Fibroblast of mammary gland (primary cell): ENCODE measurements at regions not wholly inside any gene's neighbourhood (a gene's known extent, or its start where the extent isn't known, plus 50 kb on each side); places are given as distances from the start of the nearest gene placed in this dataset.

Experiments
- DNase-seq: peaks from one replicate; pipeline ENCODE4 v3.0.0-alpha.2; 2010; ENCODE audit warnings: low read depth
- H3K4me3 ChIP-seq: 2 replicates; pipeline ENCODE4 v1.5.1; 2011; ENCODE audit warnings: low read depth, mild to moderate bottlenecking, low read length, moderate library complexity; ENCODE audit not compliant: control insufficient read depth
- TF ChIP-seq, protein P1 (sequence below): conservative IDR thresholded peaks from 2 replicates; pipeline ENCODE4 v1.5.1; 2011; ENCODE audit warnings: low read depth, low read length, inconsistent platforms; ENCODE audit not compliant: control insufficient read depth, insufficient read depth

- H3K4me3 ChIP-seq: no peak overlapping the region
- DNase-seq: no peak
- TF ChIP-seq, protein P1, sequence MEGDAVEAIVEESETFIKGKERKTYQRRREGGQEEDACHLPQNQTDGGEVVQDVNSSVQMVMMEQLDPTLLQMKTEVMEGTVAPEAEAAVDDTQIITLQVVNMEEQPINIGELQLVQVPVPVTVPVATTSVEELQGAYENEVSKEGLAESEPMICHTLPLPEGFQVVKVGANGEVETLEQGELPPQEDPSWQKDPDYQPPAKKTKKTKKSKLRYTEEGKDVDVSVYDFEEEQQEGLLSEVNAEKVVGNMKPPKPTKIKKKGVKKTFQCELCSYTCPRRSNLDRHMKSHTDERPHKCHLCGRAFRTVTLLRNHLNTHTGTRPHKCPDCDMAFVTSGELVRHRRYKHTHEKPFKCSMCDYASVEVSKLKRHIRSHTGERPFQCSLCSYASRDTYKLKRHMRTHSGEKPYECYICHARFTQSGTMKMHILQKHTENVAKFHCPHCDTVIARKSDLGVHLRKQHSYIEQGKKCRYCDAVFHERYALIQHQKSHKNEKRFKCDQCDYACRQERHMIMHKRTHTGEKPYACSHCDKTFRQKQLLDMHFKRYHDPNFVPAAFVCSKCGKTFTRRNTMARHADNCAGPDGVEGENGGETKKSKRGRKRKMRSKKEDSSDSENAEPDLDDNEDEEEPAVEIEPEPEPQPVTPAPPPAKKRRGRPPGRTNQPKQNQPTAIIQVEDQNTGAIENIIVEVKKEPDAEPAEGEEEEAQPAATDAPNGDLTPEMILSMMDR: no peak
Measured at GRCh38 chr6:142700032-142700431, 244.9 kb downstream of the HIVEP2 start.

DNA sequence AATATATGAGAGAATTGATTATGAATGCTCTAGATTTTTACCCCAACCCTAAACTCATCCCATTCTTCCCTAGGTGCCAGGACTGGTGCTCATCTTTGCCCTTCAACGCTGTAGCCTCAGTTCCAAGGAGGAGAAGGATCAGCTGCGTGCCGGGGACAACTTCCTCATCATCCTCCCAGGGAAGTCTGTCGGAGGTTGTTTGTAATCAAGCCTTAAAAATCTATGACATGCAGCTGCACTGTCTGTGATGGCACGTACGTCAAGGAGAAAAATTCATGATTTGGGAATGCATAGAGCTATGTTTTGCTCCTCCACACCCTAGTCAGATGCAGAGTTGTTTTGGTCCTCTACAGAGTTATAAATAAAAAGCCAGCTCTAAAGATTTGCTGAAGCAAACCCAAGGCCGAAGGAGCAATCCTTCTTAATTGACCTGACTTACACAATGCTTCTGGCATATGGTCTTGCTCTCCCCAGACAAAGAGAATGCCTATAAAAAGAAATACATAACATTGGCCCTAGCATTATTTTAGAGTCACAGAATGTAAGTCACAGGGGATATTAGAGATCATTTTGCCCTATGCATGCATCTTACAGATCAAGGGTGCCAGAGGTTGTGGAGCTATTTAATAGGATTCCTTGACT is 244.2 kb downstream of the HIVEP2 start:
- TF ChIP-seq, protein P1: no peak
- DNase-seq: no peak
- H3K4me3 ChIP-seq: no peak overlapping the region
